Panc1 (cell line): ENCODE measurements at regions not wholly inside any gene's neighbourhood (a gene's known extent, or its start where the extent isn't known, plus 50 kb on each side); places are given as distances from the start of the nearest gene placed in this dataset.
"Not testable (repeated sequence)": the region's sequence is repeated elsewhere in the genome, so short reads cannot be mapped to it uniquely, and the experiment has no call there.

Source experiments
- ATAC-seq: fragments of 200-7000 bp; cut with Tn5 transposase; 2 replicates; pipeline ENCODE4 v1.9.1; 2020; ENCODE audit warnings: mild to moderate bottlenecking, moderate library complexity
- BruUV-seq: library from RNA; stranded (reverse); fragments of 400-500 nt; replicated peaks from 2 replicates; lab custom pipeline; 2021; lab: Mats Ljungman, UMichigan
- CTCF ChIA-PET: fragments of 300-600 bp; sonication (Branson Sonifier 250); formaldehyde crosslinking; loops from one replicate; lab custom pipeline; 2022; ENCODE audit warnings: antibody characterized with exemption; lab: Charles Lee
- POLR2A ChIA-PET: fragments of 300-600 bp; sonication (Branson Sonifier 250); formaldehyde crosslinking; loops from one replicate; lab custom pipeline; 2022; ENCODE audit warnings: antibody characterized with exemption; lab: Charles Lee
- DNase-seq: peaks from one replicate; pipeline ENCODE4 v3.0.0-alpha.2; 2010; ENCODE audit warnings: low read depth, low spot score
- H3K27ac ChIP-seq: 2 replicates; pipeline ENCODE4 v1.5.1; 2011; ENCODE audit warnings: mild to moderate bottlenecking, low read length, inconsistent platforms
- H3K27me3 ChIP-seq: fragments of 200-500 bp; sonication (Bioruptor generic); 2 replicates; pipeline ENCODE4 v1.6.0; 2014; ENCODE audit warnings: low read length, inconsistent platforms; ENCODE audit not compliant: control insufficient read depth, insufficient read depth
- H3K36me3 ChIP-seq: fragments of 200-500 bp; sonication (Bioruptor generic); 2 replicates; pipeline ENCODE4 v1.5.1; 2014; ENCODE audit warnings: inconsistent platforms, mild to moderate bottlenecking, low read length, moderate library complexity; ENCODE audit not compliant: control insufficient read depth, insufficient read depth
- H3K4me1 ChIP-seq: 2 replicates; pipeline ENCODE4 v1.5.1; 2011; ENCODE audit warnings: inconsistent platforms, mild to moderate bottlenecking, low read length, moderate library complexity; ENCODE audit not compliant: control insufficient read depth, insufficient read depth
- H3K4me3 ChIP-seq, 2 experiments: 2 replicates each; pipeline ENCODE4 v1.5.1; 2011 to 2012; ENCODE audit warnings: low read depth in 2 of 2, low read length in 2 of 2, mild to moderate bottlenecking in 2 of 2, inconsistent platforms in 1 of 2, moderate library complexity in 1 of 2
- H3K9me3 ChIP-seq: fragments of 200-500 bp; sonication (Bioruptor generic); 2 replicates; pipeline ENCODE4 v1.5.1; 2014; ENCODE audit warnings: low read depth, mild to moderate bottlenecking, inconsistent platforms, low read length, moderate library complexity; ENCODE audit not compliant: control insufficient read depth, insufficient read depth
- POLR2AphosphoS5 ChIP-seq: IDR thresholded peaks from 2 replicates; pipeline ENCODE4 v1.6.1; 2012; ENCODE audit warnings: mild to moderate bottlenecking, low read depth, low read length, moderate library complexity
- SIN3A ChIP-seq: IDR thresholded peaks from 2 replicates; pipeline ENCODE4 v1.6.1; 2012; ENCODE audit warnings: low read depth, mild to moderate bottlenecking, low read length, moderate library complexity, borderline replicate concordance; ENCODE audit not compliant: insufficient read depth
- TCF7L2 ChIP-seq: IDR thresholded peaks from 2 replicates; pipeline ENCODE4 v1.6.1; 2011; ENCODE audit warnings: mild to moderate bottlenecking, low read depth, low read length, inconsistent platforms
- in situ Hi-C: cut with HindIII; loops from 2 replicates; pipeline ENCODE4 v1.10.0; 2016; ENCODE audit warnings: low sequenced_read_pairs, low pct_unique_long_range_greater_than_20kb
- intact Hi-C: fragments of 100-400 bp; cut with micrococcal nuclease; formaldehyde crosslinking; loops from one replicate; pipeline ENCODE4 v1.10.0; 2022; ENCODE audit not compliant: unreplicated experiment
- TF ChIP-seq, protein P1 (sequence below), 2 experiments: IDR thresholded peaks; 2 replicates each; pipeline ENCODE4 v1.6.1; 2011 to 2012; ENCODE audit warnings: low read depth in 2 of 2, control low read depth in 1 of 2, low read length in 1 of 2, mild to moderate bottlenecking in 1 of 2, moderate library complexity in 1 of 2; ENCODE audit not compliant: insufficient read depth in 1 of 2
- TF ChIP-seq, protein P2 (sequence below): fragments of 450-650 bp; IDR thresholded peaks from 2 replicates; pipeline ENCODE4 v1.5.1; 2017; ENCODE audit warnings: mild to moderate bottlenecking

DNA sequence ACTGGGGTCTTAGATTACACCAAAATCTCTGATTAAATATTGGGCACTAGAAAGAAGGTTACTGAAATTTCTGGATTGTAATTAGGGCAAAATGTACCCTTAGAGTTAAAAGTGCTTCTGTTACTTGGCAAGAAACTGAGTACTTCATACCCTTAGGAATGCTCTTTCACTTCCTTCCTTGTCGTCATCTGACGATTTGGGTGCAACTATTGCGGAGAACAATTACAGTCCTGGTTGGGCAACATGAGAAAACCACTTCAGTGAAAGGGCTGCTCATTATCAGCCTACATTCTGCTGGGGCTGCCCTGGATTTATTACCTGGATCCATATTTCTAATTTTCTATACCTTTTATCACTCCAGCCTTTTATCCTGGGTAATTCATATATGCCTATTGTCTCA is 348.5 kb upstream of the MDGA2 start:
- DNase-seq: no peak
- Histone ChIP-seq H3K36me3 (no peaks in the 10 kb centered on the region), H3K4me3 (no peak overlapping the region), H3K9me3 (no peaks in the 10 kb centered on the region), H3K4me1 (no peaks in the 10 kb centered on the region), H3K27ac (no peak overlapping the region), H3K27me3 (no peaks in the 10 kb centered on the region)
- TF ChIP-seq, protein P1, sequence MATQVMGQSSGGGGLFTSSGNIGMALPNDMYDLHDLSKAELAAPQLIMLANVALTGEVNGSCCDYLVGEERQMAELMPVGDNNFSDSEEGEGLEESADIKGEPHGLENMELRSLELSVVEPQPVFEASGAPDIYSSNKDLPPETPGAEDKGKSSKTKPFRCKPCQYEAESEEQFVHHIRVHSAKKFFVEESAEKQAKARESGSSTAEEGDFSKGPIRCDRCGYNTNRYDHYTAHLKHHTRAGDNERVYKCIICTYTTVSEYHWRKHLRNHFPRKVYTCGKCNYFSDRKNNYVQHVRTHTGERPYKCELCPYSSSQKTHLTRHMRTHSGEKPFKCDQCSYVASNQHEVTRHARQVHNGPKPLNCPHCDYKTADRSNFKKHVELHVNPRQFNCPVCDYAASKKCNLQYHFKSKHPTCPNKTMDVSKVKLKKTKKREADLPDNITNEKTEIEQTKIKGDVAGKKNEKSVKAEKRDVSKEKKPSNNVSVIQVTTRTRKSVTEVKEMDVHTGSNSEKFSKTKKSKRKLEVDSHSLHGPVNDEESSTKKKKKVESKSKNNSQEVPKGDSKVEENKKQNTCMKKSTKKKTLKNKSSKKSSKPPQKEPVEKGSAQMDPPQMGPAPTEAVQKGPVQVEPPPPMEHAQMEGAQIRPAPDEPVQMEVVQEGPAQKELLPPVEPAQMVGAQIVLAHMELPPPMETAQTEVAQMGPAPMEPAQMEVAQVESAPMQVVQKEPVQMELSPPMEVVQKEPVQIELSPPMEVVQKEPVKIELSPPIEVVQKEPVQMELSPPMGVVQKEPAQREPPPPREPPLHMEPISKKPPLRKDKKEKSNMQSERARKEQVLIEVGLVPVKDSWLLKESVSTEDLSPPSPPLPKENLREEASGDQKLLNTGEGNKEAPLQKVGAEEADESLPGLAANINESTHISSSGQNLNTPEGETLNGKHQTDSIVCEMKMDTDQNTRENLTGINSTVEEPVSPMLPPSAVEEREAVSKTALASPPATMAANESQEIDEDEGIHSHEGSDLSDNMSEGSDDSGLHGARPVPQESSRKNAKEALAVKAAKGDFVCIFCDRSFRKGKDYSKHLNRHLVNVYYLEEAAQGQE (IDR thresholded peaks at IDR 0.05; ENCODE audit: insufficient read depth in 1 of 2, low read depth in 2 of 2, low read length in 1 of 2): no peak
- TF ChIP-seq POLR2AphosphoS5 (no peak), SIN3A (no peak), TCF7L2 (no peak)
- TF ChIP-seq, protein P2, sequence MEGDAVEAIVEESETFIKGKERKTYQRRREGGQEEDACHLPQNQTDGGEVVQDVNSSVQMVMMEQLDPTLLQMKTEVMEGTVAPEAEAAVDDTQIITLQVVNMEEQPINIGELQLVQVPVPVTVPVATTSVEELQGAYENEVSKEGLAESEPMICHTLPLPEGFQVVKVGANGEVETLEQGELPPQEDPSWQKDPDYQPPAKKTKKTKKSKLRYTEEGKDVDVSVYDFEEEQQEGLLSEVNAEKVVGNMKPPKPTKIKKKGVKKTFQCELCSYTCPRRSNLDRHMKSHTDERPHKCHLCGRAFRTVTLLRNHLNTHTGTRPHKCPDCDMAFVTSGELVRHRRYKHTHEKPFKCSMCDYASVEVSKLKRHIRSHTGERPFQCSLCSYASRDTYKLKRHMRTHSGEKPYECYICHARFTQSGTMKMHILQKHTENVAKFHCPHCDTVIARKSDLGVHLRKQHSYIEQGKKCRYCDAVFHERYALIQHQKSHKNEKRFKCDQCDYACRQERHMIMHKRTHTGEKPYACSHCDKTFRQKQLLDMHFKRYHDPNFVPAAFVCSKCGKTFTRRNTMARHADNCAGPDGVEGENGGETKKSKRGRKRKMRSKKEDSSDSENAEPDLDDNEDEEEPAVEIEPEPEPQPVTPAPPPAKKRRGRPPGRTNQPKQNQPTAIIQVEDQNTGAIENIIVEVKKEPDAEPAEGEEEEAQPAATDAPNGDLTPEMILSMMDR: no peak
- ChIA-PET POLR2A (no interaction called here), CTCF (no interaction called here)
- intact Hi-C loops (no loop called here), in situ Hi-C loops (no loop called here)
- BruUV-seq: no TSS peak
- ATAC-seq: no peak

DNA sequence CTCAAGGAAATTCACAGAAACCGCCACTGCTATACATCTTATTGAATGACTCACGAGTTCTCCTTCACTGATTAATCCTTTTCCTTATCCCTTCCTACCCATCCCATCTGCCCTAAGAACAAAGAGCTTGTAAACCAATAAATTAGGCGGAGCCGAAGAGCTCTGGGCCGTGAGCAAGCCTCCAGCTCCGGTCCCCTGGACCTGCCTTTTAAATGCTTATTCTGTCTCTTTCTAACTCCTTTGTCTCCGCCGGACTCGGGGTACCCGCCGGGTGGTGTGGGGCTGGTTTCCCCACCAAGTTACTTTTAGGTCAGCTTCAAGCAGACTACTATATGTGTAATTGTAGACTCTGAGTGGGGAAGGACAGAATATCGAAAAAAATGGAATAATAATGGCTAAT is 336.1 kb upstream of the MDGA2 start:
- CTCF ChIA-PET, DNase-seq, intact Hi-C loops, H3K4me1 ChIP-seq, POLR2A ChIA-PET, in situ Hi-C loops, H3K27me3 ChIP-seq, H3K27ac ChIP-seq, H3K9me3 ChIP-seq, BruUV-seq, H3K4me3 ChIP-seq, H3K36me3 ChIP-seq, ATAC-seq: not testable (repeated sequence)

DNA sequence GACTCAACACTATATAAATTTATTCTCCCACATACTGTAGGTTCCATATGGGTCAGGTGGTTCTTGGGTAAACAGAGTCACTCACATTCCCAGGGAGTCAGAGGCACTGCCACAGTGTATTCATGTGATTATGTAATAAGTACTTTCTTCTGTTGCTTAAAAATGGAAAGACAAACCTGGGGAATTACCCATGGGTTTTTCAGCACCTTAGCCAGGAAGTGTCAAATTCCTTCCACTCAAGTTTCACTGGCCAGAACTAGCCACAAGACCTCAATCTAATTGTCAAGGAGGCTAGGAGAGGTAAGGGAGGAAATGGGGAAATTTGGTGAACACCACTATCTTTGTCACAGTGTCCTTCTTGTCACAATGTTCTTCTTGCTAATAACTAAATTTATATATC is 333.2 kb upstream of the MDGA2 start:
- in situ Hi-C loops: no loop called here

More for the DNA sequence above, 333.2 kb upstream of the MDGA2 start:
- Histone ChIP-seq H3K27me3 (no peaks in the 10 kb centered on the region), H3K36me3 (no peaks in the 10 kb centered on the region), H3K4me3 (no peak overlapping the region), H3K27ac (no peak overlapping the region), H3K4me1 (no peaks in the 10 kb centered on the region), H3K9me3 (no peaks in the 10 kb centered on the region)
- no TSS peak for BruUV-seq
- ChIA-PET POLR2A (no interaction called here), CTCF (no interaction called here)
- intact Hi-C loops: no loop called here
- ATAC-seq (no peak), DNase-seq (no peak)
- TF ChIP-seq POLR2AphosphoS5: no peak
- TF ChIP-seq, protein P2: no peak
- TF ChIP-seq, protein P1 (IDR thresholded peaks at IDR 0.05; ENCODE audit: insufficient read depth in 1 of 2, low read depth in 2 of 2, low read length in 1 of 2): no peak
- TF ChIP-seq SIN3A: no peak
- TF ChIP-seq TCF7L2: no peak
